ENCODE measurements at regions not wholly inside any gene's neighbourhood (a gene's known extent, or its start where the extent isn't known, plus 50 kb on each side); places are given as distances from the start of the nearest gene placed in this dataset.

DNA sequence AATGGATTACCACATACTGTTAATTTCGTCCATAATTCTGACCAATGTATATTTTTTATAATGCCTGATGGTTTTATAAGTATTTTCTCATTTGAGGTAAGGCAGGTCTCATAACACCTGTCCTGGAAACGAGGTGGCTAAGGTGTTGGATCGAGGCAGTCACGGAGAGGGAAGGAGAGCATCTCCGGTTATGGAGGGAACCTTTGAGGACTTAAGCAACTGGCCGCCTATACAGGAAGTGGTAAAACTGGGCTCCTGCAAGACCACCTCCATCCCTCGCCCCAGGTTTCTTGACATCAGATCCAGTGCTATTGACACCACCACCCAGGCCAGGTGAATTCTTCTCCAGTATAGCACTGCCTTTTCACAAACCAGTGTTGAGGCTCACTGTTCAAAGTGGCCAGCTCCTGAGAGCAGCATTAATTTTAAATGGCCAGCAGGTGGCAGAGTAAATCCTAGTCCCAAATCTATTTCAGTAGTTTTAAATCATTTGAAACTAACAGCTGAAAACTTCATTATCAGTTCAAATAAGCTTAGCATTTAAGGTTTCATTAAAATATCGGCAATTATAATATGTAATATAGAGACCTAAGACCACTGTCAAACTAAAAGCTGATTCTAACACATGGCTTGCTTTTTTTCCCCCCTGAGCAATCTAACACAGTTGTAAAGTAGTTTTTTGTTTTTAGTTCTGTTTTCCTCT lies 100.8 kb downstream of the PPM1A start:
- Histone ChIP-seq H3K36me3 (ENCODE audit: control insufficient read depth, insufficient read depth, low read length) (no peaks in the 10 kb centered on the region), H3K4me3 (ENCODE audit: low read depth, low read length) (no peak overlapping the region), H3K27me3 (ENCODE audit: control insufficient read depth, insufficient read depth, low read length) (no peaks in the 10 kb centered on the region)
- DNase-seq (ENCODE audit: low read depth), result peak; percentile 48
- no peak for FAIRE-seq
- TF ChIP-seq CTCF (IDR thresholded peaks at IDR 0.05; ENCODE audit: insufficient read depth, low read length, severe bottlenecking), result peak; percentile 57

DNA sequence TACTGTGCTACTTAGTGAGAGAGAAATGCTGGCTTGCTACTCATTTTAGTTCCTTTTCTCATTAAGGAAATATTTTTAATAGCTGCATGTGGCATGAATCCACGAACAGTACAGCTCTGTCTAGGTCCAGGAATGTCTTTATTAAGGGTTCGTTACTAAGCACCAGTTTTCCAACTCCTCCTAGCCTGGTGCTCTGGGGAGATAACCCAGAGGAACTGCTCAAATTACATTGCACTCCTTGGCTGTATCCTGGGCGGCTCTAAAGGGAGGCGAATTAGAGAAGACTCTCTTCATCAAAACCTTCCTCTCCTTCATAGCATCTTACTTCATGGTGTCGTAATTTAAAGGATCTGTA lies 101.3 kb downstream of the PPM1A start:
- Histone ChIP-seq H3K4me3 (ENCODE audit: low read depth, low read length) (no peak overlapping the region), H3K27me3 (ENCODE audit: control insufficient read depth, insufficient read depth, low read length) (no peaks in the 10 kb centered on the region), H3K36me3 (ENCODE audit: control insufficient read depth, insufficient read depth, low read length) (no peaks in the 10 kb centered on the region)
- no peak for FAIRE-seq
- TF ChIP-seq CTCF (IDR thresholded peaks at IDR 0.05; ENCODE audit: insufficient read depth, low read length, severe bottlenecking), result no peak
- DNase-seq (ENCODE audit: low read depth), result no peak

GRCh38 chr14:60353420-60353819 lies 104.4 kb downstream of the PPM1A start:
- Histone ChIP-seq H3K27me3 (ENCODE audit: control insufficient read depth, insufficient read depth, low read length) (no peaks in the 10 kb centered on the region), H3K36me3 (ENCODE audit: control insufficient read depth, insufficient read depth, low read length) (no peaks in the 10 kb centered on the region), H3K4me3 (ENCODE audit: low read depth, low read length) (no peak overlapping the region)
- no peak for TF ChIP-seq CTCF (IDR thresholded peaks at IDR 0.05; ENCODE audit: insufficient read depth, low read length, severe bottlenecking)
- no peak for DNase-seq (ENCODE audit: low read depth)
- FAIRE-seq, result no peak

GRCh38 chr14:60355768-60356167 lies 106.7 kb downstream of the PPM1A start:
- no peak for TF ChIP-seq CTCF (IDR thresholded peaks at IDR 0.05; ENCODE audit: insufficient read depth, low read length, severe bottlenecking)
- Histone ChIP-seq H3K27me3 (ENCODE audit: control insufficient read depth, insufficient read depth, low read length) (no peaks in the 10 kb centered on the region), H3K36me3 (ENCODE audit: control insufficient read depth, insufficient read depth, low read length) (no peaks in the 10 kb centered on the region), H3K4me3 (ENCODE audit: low read depth, low read length) (no peak overlapping the region)
- FAIRE-seq (no peak), DNase-seq (ENCODE audit: low read depth) (no peak)

GRCh38 chr14:60356386-60356785 lies 107.4 kb downstream of the PPM1A start:
- no peak for FAIRE-seq
- no peak for TF ChIP-seq CTCF (IDR thresholded peaks at IDR 0.05; ENCODE audit: insufficient read depth, low read length, severe bottlenecking)
- H3K36me3 ChIP-seq (ENCODE audit: control insufficient read depth, insufficient read depth, low read length), result no peaks in the 10 kb centered on the region
- H3K4me3 ChIP-seq (ENCODE audit: low read depth, low read length), result no peak overlapping the region
- no peaks in the 10 kb centered on the region for H3K27me3 ChIP-seq (ENCODE audit: control insufficient read depth, insufficient read depth, low read length)
- no peak for DNase-seq (ENCODE audit: low read depth)

Measured in bronchial epithelial cell (primary cell).